HCT116 (cell line): ENCODE measurements at regions not wholly inside any gene's neighbourhood (a gene's known extent, or its start where the extent isn't known, plus 50 kb on each side); places are given as distances from the start of the nearest gene placed in this dataset.

Experiments used
- EZH2phosphoT487 ChIP-seq: fragments of 200-600 bp; IDR thresholded peaks from 2 replicates; pipeline ENCODE4 v1.6.1; 2018; ENCODE audit warnings: antibody characterized with exemption, borderline replicate concordance
- POLR2A ChIP-seq: IDR thresholded peaks from 2 replicates; pipeline ENCODE4 v1.7.0; 2011; ENCODE audit warnings: borderline replicate concordance; ENCODE audit not compliant: insufficient read depth, insufficient read length; ENCODE audit errors: extremely low read depth

- TF ChIP-seq POLR2A (no peak), EZH2phosphoT487 (no peak)
These were observed 191.7 kb upstream of the PTPRD start for GRCh38 chr9:10804486-10804885.
